ENCODE measurements at regions not wholly inside any gene's neighbourhood (a gene's known extent, or its start where the extent isn't known, plus 50 kb on each side); places are given as distances from the start of the nearest gene placed in this dataset.

GRCh38 chr4:127304356-127304755, 328.4 kb upstream of the INTU start:
- no peaks in the 10 kb centered on the region for H3K36me3 ChIP-seq (ENCODE audit: control insufficient read depth in 4 of 4, insufficient read depth in 3 of 4, low read depth in 1 of 4, low read length in 3 of 4)
- no peaks in the 10 kb centered on the region for H3K27me3 ChIP-seq (ENCODE audit: control insufficient read depth in 4 of 4, insufficient read depth in 4 of 4, low read length in 3 of 4)
- DNase-seq (ENCODE audit: low spot score): no peak
- H3K4me1 ChIP-seq (ENCODE audit: control insufficient read depth in 4 of 4, insufficient read depth in 4 of 4, low read length in 3 of 4): no peaks in the 10 kb centered on the region
- H3K4me3 ChIP-seq (ENCODE audit: low read depth in 1 of 3, low read length in 3 of 3): no peak overlapping the region
- peaks cover 0 to 7% (median 0%) of the 10 kb centered on the region in 4 donors for H3K9me3 ChIP-seq (ENCODE audit: control insufficient read depth in 4 of 4, low read length in 3 of 4)
- 66% methylated on average over 2 of the region's 2 CpGs for WGBS
- TF ChIP-seq EGR1 (IDR thresholded peaks at IDR 0.05; ENCODE audit: low read depth in 2 of 2) (no peak), HNF4A (conservative IDR thresholded peaks at IDR 0.05) (no peak), TAF1 (conservative IDR thresholded peaks at IDR 0.05) (no peak), REST (IDR thresholded peaks at IDR 0.05) (no peak), RXRA (IDR thresholded peaks at IDR 0.05) (no peak), SP1 (IDR thresholded peaks at IDR 0.05) (no peak), HNF4G (IDR thresholded peaks at IDR 0.05) (no peak), RAD21 (IDR thresholded peaks at IDR 0.05) (no peak), NR2F2 (IDR thresholded peaks at IDR 0.05) (no peak), FOXA2 (IDR thresholded peaks at IDR 0.05) (no peak), ZBTB33 (IDR thresholded peaks at IDR 0.05) (no peak), CTCF (IDR thresholded peaks at IDR 0.05; ENCODE audit: low read depth, low read length, missing input control) (no peak), MAX (IDR thresholded peaks at IDR 0.05) (no peak), JUND (IDR thresholded peaks at IDR 0.05) (no peak), FOXA1 (IDR thresholded peaks at IDR 0.05) (no peak)
- no peak overlapping the region for H3K9ac ChIP-seq (ENCODE audit: low read depth in 1 of 2, low read length in 2 of 2)
- no peak overlapping the region for H3K27ac ChIP-seq (ENCODE audit: low read depth in 1 of 2, low read length in 2 of 2)

- TF ChIP-seq TAF1 (conservative IDR thresholded peaks at IDR 0.05) (no peak), FOXA1 (IDR thresholded peaks at IDR 0.05) (no peak), JUND (IDR thresholded peaks at IDR 0.05) (no peak), REST (IDR thresholded peaks at IDR 0.05) (no peak), GABPA (IDR thresholded peaks at IDR 0.05 in 1 of 2, conservative IDR thresholded peaks at IDR 0.05 in 1 of 2) (no peak), FOXA2 (IDR thresholded peaks at IDR 0.05) (no peak), YY1 (IDR thresholded peaks at IDR 0.05) (no peak), EGR1 (IDR thresholded peaks at IDR 0.05; ENCODE audit: low read depth in 2 of 2) (no peak), RAD21 (IDR thresholded peaks at IDR 0.05) (no peak), CTCF (IDR thresholded peaks at IDR 0.05; ENCODE audit: low read depth, low read length, missing input control) (no peak), ATF3 (IDR thresholded peaks at IDR 0.05) (no peak)
- DNase-seq (ENCODE audit: low spot score): no peak
- Histone ChIP-seq H3K9me3 (ENCODE audit: control insufficient read depth in 4 of 4, low read length in 3 of 4) (peaks cover 0 to 3% (median 0%) of the 10 kb centered on the region in 4 donors), H3K4me3 (ENCODE audit: low read depth in 1 of 3, low read length in 3 of 3) (no peak overlapping the region), H3K36me3 (ENCODE audit: control insufficient read depth in 4 of 4, insufficient read depth in 3 of 4, low read depth in 1 of 4, low read length in 3 of 4) (no peaks in the 10 kb centered on the region), H3K27me3 (ENCODE audit: control insufficient read depth in 4 of 4, insufficient read depth in 4 of 4, low read length in 3 of 4) (no peaks in the 10 kb centered on the region), H3K27ac (ENCODE audit: low read depth in 1 of 2, low read length in 2 of 2) (no peak overlapping the region), H3K4me1 (ENCODE audit: control insufficient read depth in 4 of 4, insufficient read depth in 4 of 4, low read length in 3 of 4) (no peaks in the 10 kb centered on the region), H3K9ac (ENCODE audit: low read depth in 1 of 2, low read length in 2 of 2) (no peak overlapping the region)
- 74% methylated on average over 3 of the region's 3 CpGs for WGBS
Measured at GRCh38 chr4:127307996-127308395, 324.8 kb upstream of the INTU start.
